ENCODE measurements at regions not wholly inside any gene's neighbourhood (a gene's known extent, or its start where the extent isn't known, plus 50 kb on each side); places are given as distances from the start of the nearest gene placed in this dataset.
A peak's percentile ranks its signal among the peaks of the same experiment; 100 is the strongest.

GRCh38 chr5:35312267-35312666 is 82.0 kb upstream of the PRLR start:
- DNase-seq (ENCODE audit: low read depth): no peak
- TF ChIP-seq CTCF (IDR thresholded peaks at IDR 0.05; ENCODE audit: insufficient read depth, low read depth, low read length, missing control alignments): no peak

GRCh38 chr5:35309365-35310130 is 79.3 kb upstream of the PRLR start:
- no peak for DNase-seq (ENCODE audit: low read depth)
- no peak for TF ChIP-seq CTCF (IDR thresholded peaks at IDR 0.05; ENCODE audit: insufficient read depth, low read depth, low read length, missing control alignments)

More at GRCh38 chr5:35312267-35312666, 82.0 kb upstream of the PRLR start:
- no peak overlapping the region for H3K4me3 ChIP-seq (ENCODE audit: low read depth, low read length)

GRCh38 chr5:35308421-35308820 is 78.1 kb upstream of the PRLR start:
- DNase-seq (ENCODE audit: low read depth): peak; percentile 14
- no peak overlapping the region for H3K4me3 ChIP-seq (ENCODE audit: low read depth, low read length)
- no peak for TF ChIP-seq CTCF (IDR thresholded peaks at IDR 0.05; ENCODE audit: insufficient read depth, low read depth, low read length, missing control alignments)

More at GRCh38 chr5:35309365-35310130, 79.3 kb upstream of the PRLR start:
- H3K4me3 ChIP-seq (ENCODE audit: low read depth, low read length): no peak overlapping the region

- TF ChIP-seq CTCF (IDR thresholded peaks at IDR 0.05; ENCODE audit: insufficient read depth, low read depth, low read length, missing control alignments): no peak
- H3K4me3 ChIP-seq (ENCODE audit: low read depth, low read length): no peak overlapping the region
- DNase-seq (ENCODE audit: low read depth): no peak
Observed at GRCh38 chr5:35306716-35307365, 76.6 kb upstream of the PRLR start.

- DNase-seq (ENCODE audit: low read depth): no peak
Observed at GRCh38 chr5:35305336-35306020, 75.2 kb upstream of the PRLR start.

GRCh38 chr5:35304291-35304690 is 74.0 kb upstream of the PRLR start:
- H3K4me3 ChIP-seq (ENCODE audit: low read depth, low read length): no peak overlapping the region
- no peak for TF ChIP-seq CTCF (IDR thresholded peaks at IDR 0.05; ENCODE audit: insufficient read depth, low read depth, low read length, missing control alignments)
- DNase-seq (ENCODE audit: low read depth): no peak

More at GRCh38 chr5:35305336-35306020, 75.2 kb upstream of the PRLR start:
- no peak for TF ChIP-seq CTCF (IDR thresholded peaks at IDR 0.05; ENCODE audit: insufficient read depth, low read depth, low read length, missing control alignments)
- no peak overlapping the region for H3K4me3 ChIP-seq (ENCODE audit: low read depth, low read length)

Data from GM12865 (cell line).